NB4 (cell line): ENCODE measurements at regions not wholly inside any gene's neighbourhood (a gene's known extent, or its start where the extent isn't known, plus 50 kb on each side); places are given as distances from the start of the nearest gene placed in this dataset.
"Not testable (repeated sequence)": the region's sequence is repeated elsewhere in the genome, so short reads cannot be mapped to it uniquely, and the experiment has no call there.

ENCODE experiments used
- CTCF ChIP-seq: IDR thresholded peaks from one replicate; pipeline ENCODE4 v1.5.1; 2012; ENCODE audit warnings: low read depth, low read length
- MAX ChIP-seq: IDR thresholded peaks from 2 replicates; pipeline ENCODE4 v1.6.1; 2011; ENCODE audit warnings: low read depth, low read length
- MYC ChIP-seq: IDR thresholded peaks from 2 replicates; pipeline ENCODE4 v1.6.1; 2011; ENCODE audit warnings: low read depth, low read length
- POLR2A ChIP-seq: IDR thresholded peaks from 2 replicates; pipeline ENCODE4 v1.6.1; 2011; ENCODE audit warnings: mild to moderate bottlenecking; ENCODE audit not compliant: insufficient read length; ENCODE audit errors: extremely low read depth

GRCh38 chr4:11060637-11061036 is 368.1 kb downstream of the HS3ST1 start:
- not testable (repeated sequence) for TF ChIP-seq CTCF, POLR2A, MAX, MYC
